Ishikawa (cell line): ENCODE measurements at regions not wholly inside any gene's neighbourhood (a gene's known extent, or its start where the extent isn't known, plus 50 kb on each side); places are given as distances from the start of the nearest gene placed in this dataset.

Source experiments
- CEBPB ChIP-seq: IDR thresholded peaks from 2 replicates; pipeline ENCODE4 v1.6.1; 2012
- CREB1 ChIP-seq: IDR thresholded peaks from 2 replicates; pipeline ENCODE4 v1.6.1; 2012; ENCODE audit warnings: low read depth
- EGR1 ChIP-seq: IDR thresholded peaks from 2 replicates; pipeline ENCODE4 v1.6.1; 2012
- EP300 ChIP-seq: IDR thresholded peaks from 2 replicates; pipeline ENCODE4 v1.6.1; 2012; ENCODE audit warnings: borderline replicate concordance
- FOXM1 ChIP-seq: IDR thresholded peaks from 2 replicates; pipeline ENCODE4 v1.6.1; 2012; ENCODE audit warnings: low read depth, borderline replicate concordance
- MAX ChIP-seq: IDR thresholded peaks from 2 replicates; pipeline ENCODE4 v1.6.1; 2012
- NFIC ChIP-seq: IDR thresholded peaks from 2 replicates; pipeline ENCODE4 v1.6.1; 2012
- RAD21 ChIP-seq: IDR thresholded peaks from 2 replicates; pipeline ENCODE4 v1.6.1; 2012; ENCODE audit warnings: low read depth
- REST ChIP-seq: IDR thresholded peaks from 2 replicates; pipeline ENCODE4 v1.6.1; 2012; ENCODE audit warnings: low read depth, mild to moderate bottlenecking
- TAF1 ChIP-seq: IDR thresholded peaks from 2 replicates; pipeline ENCODE4 v1.6.1; 2012; ENCODE audit warnings: low read depth, mild to moderate bottlenecking
- TCF12 ChIP-seq: IDR thresholded peaks from 2 replicates; pipeline ENCODE4 v1.6.1; 2012; ENCODE audit warnings: low read depth
- TEAD4 ChIP-seq: IDR thresholded peaks from 2 replicates; pipeline ENCODE4 v1.6.1; 2012
- YY1 ChIP-seq: IDR thresholded peaks from 2 replicates; pipeline ENCODE4 v1.6.1; 2012; ENCODE audit warnings: low read depth
- ZBTB7A ChIP-seq: IDR thresholded peaks from 2 replicates; pipeline ENCODE4 v1.6.1; 2012; ENCODE audit warnings: low read depth
- TF ChIP-seq, protein P1 (sequence below): IDR thresholded peaks from 2 replicates; pipeline ENCODE4 v1.6.1; 2012

DNA sequence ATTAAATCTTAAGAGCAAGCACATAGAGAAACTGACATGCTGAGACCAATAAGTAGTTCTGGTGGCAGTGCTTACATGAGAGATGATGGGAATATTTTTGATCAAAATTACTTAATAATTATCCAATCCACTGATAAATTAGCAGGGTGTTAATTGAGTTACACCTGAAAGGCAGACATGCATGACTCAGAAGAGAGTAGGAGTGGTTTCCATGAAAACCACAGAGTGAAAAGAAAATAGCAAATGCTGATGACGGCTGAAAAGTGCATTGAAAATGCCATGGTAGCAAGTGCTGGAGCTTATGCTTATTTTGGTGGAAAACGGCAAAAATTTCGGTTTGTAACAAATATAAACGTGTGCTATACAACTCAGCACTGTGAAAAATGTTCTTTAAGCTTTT lies 267.8 kb upstream of the LRRN1 start:
- TF ChIP-seq ZBTB7A: no peak
- no peak for TF ChIP-seq EP300
- no peak for TF ChIP-seq FOXM1
- TF ChIP-seq CEBPB: no peak
- TF ChIP-seq YY1: no peak
- TF ChIP-seq, protein P1, sequence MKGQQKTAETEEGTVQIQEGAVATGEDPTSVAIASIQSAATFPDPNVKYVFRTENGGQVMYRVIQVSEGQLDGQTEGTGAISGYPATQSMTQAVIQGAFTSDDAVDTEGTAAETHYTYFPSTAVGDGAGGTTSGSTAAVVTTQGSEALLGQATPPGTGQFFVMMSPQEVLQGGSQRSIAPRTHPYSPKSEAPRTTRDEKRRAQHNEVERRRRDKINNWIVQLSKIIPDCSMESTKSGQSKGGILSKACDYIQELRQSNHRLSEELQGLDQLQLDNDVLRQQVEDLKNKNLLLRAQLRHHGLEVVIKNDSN: no peak
- no peak for TF ChIP-seq RAD21
- no peak for TF ChIP-seq TCF12
- no peak for TF ChIP-seq NFIC
- no peak for TF ChIP-seq TEAD4
- no peak for TF ChIP-seq CREB1
- no peak for TF ChIP-seq EGR1
- no peak for TF ChIP-seq TAF1
- no peak for TF ChIP-seq MAX
- no peak for TF ChIP-seq REST

DNA sequence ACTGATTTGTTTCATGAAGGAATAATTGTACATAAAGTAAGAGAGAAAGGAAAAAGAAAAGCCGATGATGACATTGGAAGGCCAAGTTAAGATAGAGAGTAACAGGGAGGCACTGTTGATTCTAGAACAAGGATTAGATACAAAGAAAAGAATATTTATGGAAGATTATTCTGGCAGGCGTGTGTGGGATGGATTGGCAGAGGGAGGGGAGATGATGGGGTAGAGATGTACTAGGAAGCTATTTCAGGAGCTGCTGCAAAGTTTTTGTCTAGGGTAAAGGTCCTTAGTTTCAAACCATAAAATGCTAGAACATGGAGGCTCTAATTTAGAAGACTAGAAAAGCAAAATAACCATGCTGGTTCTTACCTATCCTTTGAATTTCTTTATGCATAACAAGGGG lies 280.0 kb upstream of the LRRN1 start:
- no peak for TF ChIP-seq CREB1
- no peak for TF ChIP-seq TCF12
- no peak for TF ChIP-seq REST
- TF ChIP-seq EP300: no peak
- TF ChIP-seq RAD21: no peak
- TF ChIP-seq NFIC: no peak
- no peak for TF ChIP-seq EGR1
- TF ChIP-seq CEBPB: no peak

DNA sequence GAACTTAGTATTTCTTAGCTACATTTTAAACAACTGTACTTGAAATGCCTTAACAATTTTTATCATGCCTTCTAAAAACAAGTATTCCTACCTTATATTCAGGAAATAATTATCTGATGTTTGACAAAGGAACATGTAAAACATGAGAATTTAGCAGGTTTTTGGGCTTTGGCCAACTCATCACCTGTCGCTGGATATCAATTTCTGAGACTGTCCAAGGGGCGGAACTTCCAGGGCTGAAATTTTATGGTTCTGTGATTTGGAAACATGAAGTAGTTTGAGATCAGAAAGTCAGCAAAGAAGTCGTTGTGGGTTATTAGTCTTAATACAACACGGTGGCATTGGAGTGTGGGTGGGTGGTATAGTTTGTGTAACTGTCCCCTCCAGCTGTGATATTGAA lies 282.2 kb upstream of the LRRN1 start:
- TF ChIP-seq ZBTB7A (no peak), MAX (no peak), RAD21 (no peak), YY1 (no peak), REST (no peak), EP300 (no peak), TEAD4 (no peak), CEBPB (no peak), EGR1 (no peak), TCF12 (no peak), TAF1 (no peak), NFIC (no peak)
- TF ChIP-seq, protein P1: no peak

- TF ChIP-seq CREB1: no peak
- TF ChIP-seq TAF1: no peak
Measured at GRCh38 chr3:3516384-3516783, 282.8 kb upstream of the LRRN1 start.

- no peak for TF ChIP-seq TAF1
- no peak for TF ChIP-seq FOXM1
- TF ChIP-seq EP300: no peak
- TF ChIP-seq ZBTB7A: no peak
- no peak for TF ChIP-seq EGR1
- TF ChIP-seq REST: no peak
- TF ChIP-seq TCF12: no peak
- TF ChIP-seq, protein P1: no peak
- TF ChIP-seq RAD21: no peak
- no peak for TF ChIP-seq CREB1
- no peak for TF ChIP-seq TEAD4
- no peak for TF ChIP-seq CEBPB
- no peak for TF ChIP-seq YY1
Measured at GRCh38 chr3:3509665-3510064, 289.6 kb upstream of the LRRN1 start.
